GM21723 (cell line): ENCODE measurements at regions not wholly inside any gene's neighbourhood (a gene's known extent, or its start where the extent isn't known, plus 50 kb on each side); places are given as distances from the start of the nearest gene placed in this dataset.
"Not testable (repeated sequence)": the region's sequence is repeated elsewhere in the genome, so short reads cannot be mapped to it uniquely, and the experiment has no call there.

Experiments
- ATAC-seq: cut with Tn5 transposase; IDR thresholded peaks from one replicate; pipeline ENCODE4 v1.9.1; 2021; ENCODE audit warnings: mild to moderate bottlenecking, moderate library complexity; ENCODE audit not compliant: unreplicated experiment

DNA sequence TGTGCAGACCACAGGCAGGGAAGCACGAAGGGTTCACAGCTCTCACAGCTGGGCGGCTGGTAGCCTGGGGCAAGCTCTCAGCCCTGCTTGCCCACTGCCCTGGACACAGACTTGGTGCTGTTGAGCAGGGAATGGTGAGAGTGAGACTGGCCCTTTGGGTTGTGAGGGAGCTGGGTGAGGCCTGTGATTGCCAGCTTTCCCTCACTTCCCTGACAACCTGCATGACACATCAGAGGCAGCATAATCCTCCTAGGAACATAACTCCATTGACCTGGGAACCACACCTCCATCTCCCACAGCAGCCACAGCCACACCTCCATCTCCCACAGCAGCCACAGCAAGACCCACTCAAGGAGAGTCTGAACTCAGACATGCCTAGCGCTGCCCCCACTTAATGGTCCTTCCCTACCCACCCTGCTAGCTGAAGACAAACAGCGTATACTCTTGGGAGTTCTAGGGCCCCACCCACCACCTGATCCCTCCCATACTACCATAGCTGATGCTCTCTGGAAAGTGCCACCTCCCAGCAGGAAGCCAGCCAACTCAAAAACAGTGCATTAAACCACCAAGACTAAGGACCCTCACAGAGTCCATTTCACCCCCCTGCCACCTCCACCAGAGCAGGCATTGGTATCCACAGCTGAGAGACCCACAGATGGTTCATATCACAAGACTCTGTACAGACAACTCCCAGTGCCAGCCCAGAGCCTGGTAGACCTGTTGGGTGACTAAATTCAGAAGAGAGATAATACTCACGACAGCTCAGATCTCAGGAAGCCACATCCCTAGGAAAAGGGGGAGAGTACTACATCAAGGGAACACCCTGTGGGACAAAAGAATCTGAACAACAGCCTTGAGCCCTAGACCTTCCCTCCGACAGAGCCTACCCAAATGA is 60.2 kb upstream of the PRSS3 start:
- not testable (repeated sequence) for ATAC-seq

DNA sequence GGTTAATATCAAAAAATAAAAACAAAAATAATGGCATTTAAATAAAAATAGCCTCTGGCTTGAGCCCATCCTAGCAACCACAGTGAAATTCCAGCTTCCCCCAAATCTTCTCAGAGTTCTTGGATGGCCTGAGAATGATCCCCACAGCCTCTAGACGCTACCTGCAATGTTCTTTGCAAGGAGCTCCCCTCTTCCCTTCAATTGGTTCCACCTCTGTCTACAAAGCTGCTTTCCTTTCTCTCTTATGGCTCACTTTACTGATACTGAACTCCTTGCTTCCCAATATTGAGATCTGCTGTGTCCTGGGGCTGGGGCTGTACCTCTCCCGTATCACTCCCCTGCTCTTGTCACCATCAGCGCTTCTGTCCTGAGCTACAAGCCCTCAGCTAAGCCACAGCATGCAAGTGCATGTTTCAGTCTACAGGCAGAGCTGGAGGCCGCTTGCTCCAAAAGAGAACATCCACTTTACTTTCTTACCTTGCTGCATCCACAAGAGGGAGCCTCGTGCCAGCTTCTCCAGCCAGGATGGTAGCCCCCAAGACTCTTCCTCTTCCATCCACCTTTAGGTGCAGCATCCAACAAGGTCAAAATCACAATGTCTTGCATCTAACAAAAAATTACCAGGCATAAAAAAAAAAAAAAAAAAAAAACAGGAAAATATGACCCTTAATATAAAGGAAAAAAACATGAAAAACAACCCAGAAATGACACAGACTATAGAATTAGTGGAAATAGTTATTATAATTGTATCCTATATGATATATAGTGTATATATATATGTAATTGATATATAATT is 57.4 kb upstream of the PRSS3 start:
- no peak for ATAC-seq

DNA sequence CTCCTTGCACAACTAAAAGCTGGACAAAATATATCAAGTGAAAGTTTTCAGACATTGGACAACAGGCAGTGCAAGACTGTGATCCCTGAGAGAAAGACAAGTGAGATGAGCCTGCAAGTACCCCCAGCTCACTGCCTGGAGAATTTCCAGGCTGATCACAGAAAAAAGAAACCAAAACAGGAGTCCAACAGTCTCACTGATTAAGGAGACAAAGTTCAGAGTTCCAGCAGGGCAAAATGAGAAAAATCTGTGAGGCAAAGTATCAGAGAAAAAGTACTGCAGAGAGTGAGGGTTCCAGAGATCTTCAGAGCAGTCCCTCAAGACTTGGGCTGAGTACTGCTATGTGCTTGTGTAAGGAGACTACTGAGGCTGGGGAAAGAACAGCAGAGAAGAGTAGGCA is 56.0 kb upstream of the PRSS3 start:
- ATAC-seq = no peak

DNA sequence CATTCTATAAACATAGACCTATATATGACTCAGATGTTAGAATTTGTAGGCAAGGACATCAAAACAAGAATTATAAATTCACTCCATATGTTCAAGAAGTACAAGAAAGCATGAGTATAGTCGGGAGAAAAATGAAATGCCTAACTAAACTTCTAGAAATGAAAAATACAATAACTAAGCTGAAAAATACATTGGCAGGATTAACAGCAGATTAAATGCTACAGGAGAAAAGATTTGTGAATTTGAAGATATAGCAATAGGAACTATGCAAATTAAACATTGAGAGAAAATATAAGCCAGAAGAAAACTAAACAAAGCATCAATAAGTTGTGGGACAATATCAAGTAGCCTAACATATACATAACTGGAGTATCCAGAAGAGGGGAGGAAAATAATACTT is 55.3 kb upstream of the PRSS3 start:
- ATAC-seq = no peak

DNA sequence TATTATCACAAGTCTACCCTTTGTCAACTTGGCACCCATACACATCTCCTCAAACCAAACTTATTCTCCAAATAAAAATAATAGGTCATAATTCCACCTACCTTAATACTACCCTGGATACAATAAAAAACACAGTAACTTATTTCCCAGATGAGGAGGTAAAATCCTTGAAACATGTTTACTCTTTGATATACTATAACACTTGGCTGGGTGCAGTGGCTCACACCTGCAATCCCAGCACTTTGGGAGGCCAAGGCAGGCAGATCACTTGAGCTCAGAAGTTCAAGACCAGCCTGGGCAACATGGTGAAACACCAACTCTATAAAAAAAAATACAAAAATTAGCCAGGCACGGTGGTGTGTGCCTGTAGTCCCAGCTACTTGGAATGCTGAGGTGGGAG is 54.4 kb upstream of the PRSS3 start:
- ATAC-seq = not testable (repeated sequence)

DNA sequence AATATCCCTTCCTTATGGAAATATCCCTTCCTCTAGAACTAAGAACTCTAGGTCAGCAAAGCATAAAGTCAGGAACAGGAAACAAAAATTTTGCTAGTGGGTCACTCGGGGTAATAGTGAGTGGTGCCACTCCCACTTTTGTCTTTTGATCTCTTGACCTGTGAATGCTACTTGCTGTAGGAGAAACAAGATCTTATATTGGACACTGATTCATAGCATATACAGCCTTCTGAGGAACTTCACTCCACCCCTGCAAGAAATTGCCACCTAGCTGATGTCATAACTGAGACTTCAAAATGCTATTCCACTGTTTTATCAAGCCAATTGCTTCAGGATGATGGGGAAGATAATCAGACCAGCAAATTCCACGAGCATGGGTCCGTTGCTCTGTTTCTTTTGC is 53.3 kb upstream of the PRSS3 start:
- no peak for ATAC-seq

DNA sequence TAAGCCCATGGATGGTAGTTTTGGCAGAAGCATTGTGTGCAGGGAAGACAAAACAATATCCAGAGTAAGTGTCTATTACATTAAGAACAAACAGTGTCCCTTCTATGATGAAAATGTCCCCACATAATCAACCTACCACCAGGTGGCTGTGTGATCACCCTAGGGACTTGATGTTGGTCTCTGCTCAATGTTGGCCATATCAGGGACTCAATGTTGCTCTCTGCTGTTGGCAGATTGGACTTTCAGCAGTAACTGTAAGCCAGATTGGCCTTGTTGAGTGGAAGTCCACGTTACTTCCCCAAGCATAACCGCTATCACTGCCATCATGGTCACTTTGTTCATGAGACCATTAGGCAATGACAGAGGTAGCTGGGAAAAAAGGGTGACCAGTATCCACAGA is 52.8 kb upstream of the PRSS3 start:
- no peak for ATAC-seq
